ENCODE measurements at regions not wholly inside any gene's neighbourhood (a gene's known extent, or its start where the extent isn't known, plus 50 kb on each side); places are given as distances from the start of the nearest gene placed in this dataset.
"Not testable (repeated sequence)": the region's sequence is repeated elsewhere in the genome, so short reads cannot be mapped to it uniquely, and the experiment has no call there.

DNA sequence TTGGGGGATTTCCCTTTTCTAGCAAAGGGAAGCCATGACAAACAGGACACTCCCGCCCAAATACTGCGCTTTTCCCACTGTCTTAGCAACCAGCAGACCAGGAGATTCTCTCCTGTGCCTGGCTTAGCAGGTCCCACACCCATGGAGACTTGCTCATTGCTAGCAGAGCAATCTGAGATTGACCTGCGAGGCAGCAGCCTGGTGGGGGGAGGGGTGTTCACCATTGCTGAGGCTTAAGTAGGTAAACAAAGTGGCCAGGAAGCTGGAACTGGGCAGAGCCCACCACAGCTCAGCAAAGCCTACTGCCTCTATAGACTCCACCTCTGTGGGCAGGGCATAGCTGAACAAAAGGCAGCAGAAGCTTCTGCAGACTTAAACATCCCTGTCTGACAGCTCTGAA lies 279.2 kb downstream of the DEPDC1B start:
- ATAC-seq; H3K9ac ChIP-seq (ENCODE audit: insufficient read depth, low read depth, low read length); CTCF ChIA-PET (ENCODE audit: low intra/inter-chr PET ratio, low total read pairs); H3K4me3 ChIP-seq (replicated peaks in 1 of 3; ENCODE audit: insufficient read depth in 1 of 3, low read depth in 2 of 3, low read length in 3 of 3); H3K27ac ChIP-seq (ENCODE audit: extremely low read length, insufficient read depth, low read length); intact Hi-C loops (cut with micrococcal nuclease; ENCODE audit: unreplicated experiment); H4K20me1 ChIP-seq (ENCODE audit: insufficient read depth, low read length); BruUV-seq (replicated peaks); H3K79me2 ChIP-seq (ENCODE audit: insufficient read depth, low read length); H3K4me2 ChIP-seq (ENCODE audit: low read depth, low read length); POLR2A ChIA-PET; H2AFZ ChIP-seq (ENCODE audit: low read length); H3K9me3 ChIP-seq (ENCODE audit: low read length); H3K36me3 ChIP-seq (replicated peaks in 1 of 2; ENCODE audit: control insufficient read depth in 1 of 2, insufficient read depth in 2 of 2, low read length in 2 of 2); in situ Hi-C loops (cut with HindIII; ENCODE audit: extremely low pct_ligation_motif_present, low pct_unique_long_range_greater_than_20kb); H3K27me3 ChIP-seq (ENCODE audit: control insufficient read depth in 1 of 2, insufficient read depth in 2 of 2, low read length in 2 of 2); FAIRE-seq; TF ChIP-seq FOXA1 (IDR thresholded peaks at IDR 0.05): not testable (repeated sequence)
- peaks cover 54% of the 10 kb centered on the region for H3K4me1 ChIP-seq (ENCODE audit: insufficient read depth, low read length)
- DNase-seq (ENCODE audit: low spot score) = peak; percentile 22
- TF ChIP-seq POGZ (CRISPR knock-in tag; IDR thresholded peaks at IDR 0.05) (peak; percentile 68), PITX1 (CRISPR knock-in tag; IDR thresholded peaks at IDR 0.05) (peak; percentile 56; the same call in 1 of the 2 replicates), GATAD2A (CRISPR knock-in tag; IDR thresholded peaks at IDR 0.05) (0 out of 2 replicates have a peak, but pooled peaks have one; percentile 28), FOXA3 (CRISPR knock-in tag; IDR thresholded peaks at IDR 0.05) (0 out of 2 replicates have a peak, but pooled peaks have one; percentile 6), SALL1 (CRISPR knock-in tag; IDR thresholded peaks at IDR 0.05) (peak; percentile 20; the same call in 1 of the 2 replicates), ZNF274 (CRISPR knock-in tag; IDR thresholded peaks at IDR 0.05) (0 out of 2 replicates have a peak, but pooled peaks have one; percentile 31), FOXA1 (CRISPR knock-in tag; IDR thresholded peaks at IDR 0.05) (peak; percentile 43)
- TF ChIP-seq, protein P1, sequence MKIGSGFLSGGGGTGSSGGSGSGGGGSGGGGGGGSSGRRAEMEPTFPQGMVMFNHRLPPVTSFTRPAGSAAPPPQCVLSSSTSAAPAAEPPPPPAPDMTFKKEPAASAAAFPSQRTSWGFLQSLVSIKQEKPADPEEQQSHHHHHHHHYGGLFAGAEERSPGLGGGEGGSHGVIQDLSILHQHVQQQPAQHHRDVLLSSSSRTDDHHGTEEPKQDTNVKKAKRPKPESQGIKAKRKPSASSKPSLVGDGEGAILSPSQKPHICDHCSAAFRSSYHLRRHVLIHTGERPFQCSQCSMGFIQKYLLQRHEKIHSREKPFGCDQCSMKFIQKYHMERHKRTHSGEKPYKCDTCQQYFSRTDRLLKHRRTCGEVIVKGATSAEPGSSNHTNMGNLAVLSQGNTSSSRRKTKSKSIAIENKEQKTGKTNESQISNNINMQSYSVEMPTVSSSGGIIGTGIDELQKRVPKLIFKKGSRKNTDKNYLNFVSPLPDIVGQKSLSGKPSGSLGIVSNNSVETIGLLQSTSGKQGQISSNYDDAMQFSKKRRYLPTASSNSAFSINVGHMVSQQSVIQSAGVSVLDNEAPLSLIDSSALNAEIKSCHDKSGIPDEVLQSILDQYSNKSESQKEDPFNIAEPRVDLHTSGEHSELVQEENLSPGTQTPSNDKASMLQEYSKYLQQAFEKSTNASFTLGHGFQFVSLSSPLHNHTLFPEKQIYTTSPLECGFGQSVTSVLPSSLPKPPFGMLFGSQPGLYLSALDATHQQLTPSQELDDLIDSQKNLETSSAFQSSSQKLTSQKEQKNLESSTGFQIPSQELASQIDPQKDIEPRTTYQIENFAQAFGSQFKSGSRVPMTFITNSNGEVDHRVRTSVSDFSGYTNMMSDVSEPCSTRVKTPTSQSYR (CRISPR knock-in tag; IDR thresholded peaks at IDR 0.05; ENCODE audit: borderline replicate concordance) = peak; percentile 83
- TF ChIP-seq, protein P2, sequence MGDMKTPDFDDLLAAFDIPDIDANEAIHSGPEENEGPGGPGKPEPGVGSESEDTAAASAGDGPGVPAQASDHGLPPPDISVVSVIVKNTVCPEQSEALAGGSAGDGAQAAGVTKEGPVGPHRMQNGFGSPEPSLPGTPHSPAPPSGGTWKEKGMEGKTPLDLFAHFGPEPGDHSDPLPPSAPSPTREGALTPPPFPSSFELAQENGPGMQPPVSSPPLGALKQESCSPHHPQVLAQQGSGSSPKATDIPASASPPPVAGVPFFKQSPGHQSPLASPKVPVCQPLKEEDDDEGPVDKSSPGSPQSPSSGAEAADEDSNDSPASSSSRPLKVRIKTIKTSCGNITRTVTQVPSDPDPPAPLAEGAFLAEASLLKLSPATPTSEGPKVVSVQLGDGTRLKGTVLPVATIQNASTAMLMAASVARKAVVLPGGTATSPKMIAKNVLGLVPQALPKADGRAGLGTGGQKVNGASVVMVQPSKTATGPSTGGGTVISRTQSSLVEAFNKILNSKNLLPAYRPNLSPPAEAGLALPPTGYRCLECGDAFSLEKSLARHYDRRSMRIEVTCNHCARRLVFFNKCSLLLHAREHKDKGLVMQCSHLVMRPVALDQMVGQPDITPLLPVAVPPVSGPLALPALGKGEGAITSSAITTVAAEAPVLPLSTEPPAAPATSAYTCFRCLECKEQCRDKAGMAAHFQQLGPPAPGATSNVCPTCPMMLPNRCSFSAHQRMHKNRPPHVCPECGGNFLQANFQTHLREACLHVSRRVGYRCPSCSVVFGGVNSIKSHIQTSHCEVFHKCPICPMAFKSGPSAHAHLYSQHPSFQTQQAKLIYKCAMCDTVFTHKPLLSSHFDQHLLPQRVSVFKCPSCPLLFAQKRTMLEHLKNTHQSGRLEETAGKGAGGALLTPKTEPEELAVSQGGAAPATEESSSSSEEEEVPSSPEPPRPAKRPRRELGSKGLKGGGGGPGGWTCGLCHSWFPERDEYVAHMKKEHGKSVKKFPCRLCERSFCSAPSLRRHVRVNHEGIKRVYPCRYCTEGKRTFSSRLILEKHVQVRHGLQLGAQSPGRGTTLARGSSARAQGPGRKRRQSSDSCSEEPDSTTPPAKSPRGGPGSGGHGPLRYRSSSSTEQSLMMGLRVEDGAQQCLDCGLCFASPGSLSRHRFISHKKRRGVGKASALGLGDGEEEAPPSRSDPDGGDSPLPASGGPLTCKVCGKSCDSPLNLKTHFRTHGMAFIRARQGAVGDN (CRISPR knock-in tag; IDR thresholded peaks at IDR 0.05) = peak; percentile 59
- no CpG with 5 or more reads among the region's 3 CpGs for WGBS (ENCODE audit: low lambda C conversion rate)
